ENCODE measurements at regions not wholly inside any gene's neighbourhood (a gene's known extent, or its start where the extent isn't known, plus 50 kb on each side); places are given as distances from the start of the nearest gene placed in this dataset.

DNA sequence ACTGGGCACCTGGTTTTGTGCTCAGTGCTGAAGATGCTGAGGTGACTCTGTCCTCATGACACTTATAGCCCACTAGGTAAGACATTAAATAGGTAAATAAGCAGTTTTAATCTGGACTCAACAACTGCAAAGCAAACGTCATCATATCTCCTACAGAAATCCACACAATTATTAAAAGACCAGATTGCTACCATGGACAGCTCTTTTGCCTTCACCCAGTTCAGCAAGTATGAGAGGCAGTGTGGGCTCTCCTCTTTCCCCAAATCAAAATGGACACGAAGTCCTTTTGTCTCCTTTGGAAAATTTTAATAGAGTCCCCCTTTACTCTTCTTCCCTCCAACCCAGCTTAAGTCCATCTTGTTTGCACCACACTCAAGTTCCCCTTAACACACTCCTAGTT, 171.1 kb downstream of the RPAP3 start:
- peak; percentile 13 for DNase-seq
- H3K4me3 Mint-ChIP-seq, result no peak overlapping the region
- TF ChIP-seq, protein P1, sequence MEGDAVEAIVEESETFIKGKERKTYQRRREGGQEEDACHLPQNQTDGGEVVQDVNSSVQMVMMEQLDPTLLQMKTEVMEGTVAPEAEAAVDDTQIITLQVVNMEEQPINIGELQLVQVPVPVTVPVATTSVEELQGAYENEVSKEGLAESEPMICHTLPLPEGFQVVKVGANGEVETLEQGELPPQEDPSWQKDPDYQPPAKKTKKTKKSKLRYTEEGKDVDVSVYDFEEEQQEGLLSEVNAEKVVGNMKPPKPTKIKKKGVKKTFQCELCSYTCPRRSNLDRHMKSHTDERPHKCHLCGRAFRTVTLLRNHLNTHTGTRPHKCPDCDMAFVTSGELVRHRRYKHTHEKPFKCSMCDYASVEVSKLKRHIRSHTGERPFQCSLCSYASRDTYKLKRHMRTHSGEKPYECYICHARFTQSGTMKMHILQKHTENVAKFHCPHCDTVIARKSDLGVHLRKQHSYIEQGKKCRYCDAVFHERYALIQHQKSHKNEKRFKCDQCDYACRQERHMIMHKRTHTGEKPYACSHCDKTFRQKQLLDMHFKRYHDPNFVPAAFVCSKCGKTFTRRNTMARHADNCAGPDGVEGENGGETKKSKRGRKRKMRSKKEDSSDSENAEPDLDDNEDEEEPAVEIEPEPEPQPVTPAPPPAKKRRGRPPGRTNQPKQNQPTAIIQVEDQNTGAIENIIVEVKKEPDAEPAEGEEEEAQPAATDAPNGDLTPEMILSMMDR (IDR thresholded peaks at IDR 0.05), result no peak
- no peak overlapping the region for H3K27ac Mint-ChIP-seq
- peaks cover 16% of the 10 kb centered on the region for H3K9me3 Mint-ChIP-seq
- peaks cover 9% of the 10 kb centered on the region; the same call in 1 of the 2 replicates for H3K36me3 Mint-ChIP-seq (ENCODE audit: low read depth)
- peaks cover 17% of the 10 kb centered on the region for H3K27me3 Mint-ChIP-seq (ENCODE audit: insufficient read depth)
- H3K4me1 Mint-ChIP-seq (ENCODE audit: low read depth), result no peaks in the 10 kb centered on the region

DNA sequence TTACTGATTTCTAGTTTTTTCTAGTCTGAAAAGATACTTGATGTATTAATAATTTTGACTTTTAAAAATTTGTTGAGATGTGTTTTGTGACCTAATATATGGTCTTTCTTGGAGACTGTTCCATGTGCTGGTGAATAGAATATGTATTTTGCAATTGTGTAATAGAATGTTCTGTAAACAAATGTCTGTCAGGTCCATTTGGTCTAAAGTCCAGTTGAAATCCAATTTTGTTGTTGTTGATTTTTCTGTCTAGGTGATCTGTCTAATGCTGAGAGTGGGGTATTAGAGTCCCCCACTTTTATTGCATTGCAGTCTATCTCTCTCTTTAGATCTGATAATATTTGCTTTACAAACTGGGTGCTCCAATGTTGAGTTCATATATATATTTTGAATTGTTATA, 175.8 kb downstream of the RPAP3 start:
- peaks cover 21% of the 10 kb centered on the region for H3K9me3 Mint-ChIP-seq
- DNase-seq, result no peak
- no peak overlapping the region for H3K4me3 Mint-ChIP-seq
- TF ChIP-seq, protein P1 (IDR thresholded peaks at IDR 0.05), result no peak
- peaks cover 8% of the 10 kb centered on the region; the same call in 1 of the 2 replicates for H3K4me1 Mint-ChIP-seq (ENCODE audit: low read depth)
- peaks cover 9% of the 10 kb centered on the region; the same call in 1 of the 2 replicates for H3K36me3 Mint-ChIP-seq (ENCODE audit: low read depth)
- no peak overlapping the region for H3K27ac Mint-ChIP-seq
- H3K27me3 Mint-ChIP-seq (ENCODE audit: insufficient read depth), result peaks cover 9% of the 10 kb centered on the region

- H3K4me3 Mint-ChIP-seq, result no peak overlapping the region
- H3K36me3 Mint-ChIP-seq (ENCODE audit: low read depth), result peaks cover 9% of the 10 kb centered on the region; the same call in 1 of the 2 replicates
- TF ChIP-seq, protein P1 (IDR thresholded peaks at IDR 0.05), result no peak
- no peak overlapping the region for H3K27ac Mint-ChIP-seq
- H3K9me3 Mint-ChIP-seq, result peaks cover 21% of the 10 kb centered on the region
- H3K27me3 Mint-ChIP-seq (ENCODE audit: insufficient read depth), result peaks cover 10% of the 10 kb centered on the region
- H3K4me1 Mint-ChIP-seq (ENCODE audit: low read depth), result peaks cover 8% of the 10 kb centered on the region; the same call in 1 of the 2 replicates
- DNase-seq, result peak; percentile 53
Observed at GRCh38 chr12:47527816-47528215, 178.0 kb downstream of the RPAP3 start.

DNA sequence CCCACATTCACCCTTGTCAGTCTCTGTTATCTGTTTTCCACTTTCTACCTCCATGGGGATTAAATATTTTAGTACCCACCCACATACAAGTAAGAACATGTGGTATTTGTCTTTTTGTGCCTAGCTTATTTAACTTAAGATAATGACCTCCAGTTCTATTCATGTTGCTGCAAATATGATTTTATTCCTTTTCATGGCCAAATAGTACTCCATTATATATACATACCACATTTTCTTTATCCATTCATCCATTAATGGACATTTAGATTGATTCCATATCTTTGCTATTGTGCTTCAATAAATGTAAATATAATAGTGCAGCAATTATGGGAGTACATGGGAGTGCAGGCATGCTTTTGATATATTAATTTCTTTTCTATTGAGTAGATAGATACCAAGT, 185.8 kb downstream of the RPAP3 start:
- peaks cover 5% of the 10 kb centered on the region; the same call in 1 of the 2 replicates for H3K4me1 Mint-ChIP-seq (ENCODE audit: low read depth)

GRCh38 chr12:47517122-47517521, 188.7 kb downstream of the RPAP3 start:
- TF ChIP-seq, protein P1 (IDR thresholded peaks at IDR 0.05), result no peak
- H3K9me3 Mint-ChIP-seq, result peaks cover 39% of the 10 kb centered on the region
- H3K27me3 Mint-ChIP-seq (ENCODE audit: insufficient read depth), result peaks cover 2% of the 10 kb centered on the region; the same call in 1 of the 2 replicates
- no peak overlapping the region for H3K27ac Mint-ChIP-seq
- peaks cover 35% of the 10 kb centered on the region for H3K36me3 Mint-ChIP-seq (ENCODE audit: low read depth)
- no peak for DNase-seq
- peaks cover 7% of the 10 kb centered on the region for H3K4me1 Mint-ChIP-seq (ENCODE audit: low read depth)
- H3K4me3 Mint-ChIP-seq, result no peak overlapping the region

More for the DNA sequence above, 185.8 kb downstream of the RPAP3 start:
- DNase-seq, result no peak
- H3K27ac Mint-ChIP-seq, result no peak overlapping the region
- H3K27me3 Mint-ChIP-seq (ENCODE audit: insufficient read depth), result peaks cover 5% of the 10 kb centered on the region
- H3K9me3 Mint-ChIP-seq, result peaks cover 29% of the 10 kb centered on the region
- TF ChIP-seq, protein P1 (IDR thresholded peaks at IDR 0.05), result no peak
- peaks cover 16% of the 10 kb centered on the region for H3K36me3 Mint-ChIP-seq (ENCODE audit: low read depth)
- H3K4me3 Mint-ChIP-seq, result no peak overlapping the region
